Inferior parietal cortex (tissue), 1 donor: ENCODE measurements at regions not wholly inside any gene's neighbourhood (a gene's known extent, or its start where the extent isn't known, plus 50 kb on each side); places are given as distances from the start of the nearest gene placed in this dataset.
"Not testable (repeated sequence)": the region's sequence is repeated elsewhere in the genome, so short reads cannot be mapped to it uniquely, and the experiment has no call there.

ENCODE experiments used
- DNase-seq: peaks from one replicate; pipeline ENCODE4 v3.0.0-alpha.2; 2016; ENCODE audit errors: extremely low spot score

DNA sequence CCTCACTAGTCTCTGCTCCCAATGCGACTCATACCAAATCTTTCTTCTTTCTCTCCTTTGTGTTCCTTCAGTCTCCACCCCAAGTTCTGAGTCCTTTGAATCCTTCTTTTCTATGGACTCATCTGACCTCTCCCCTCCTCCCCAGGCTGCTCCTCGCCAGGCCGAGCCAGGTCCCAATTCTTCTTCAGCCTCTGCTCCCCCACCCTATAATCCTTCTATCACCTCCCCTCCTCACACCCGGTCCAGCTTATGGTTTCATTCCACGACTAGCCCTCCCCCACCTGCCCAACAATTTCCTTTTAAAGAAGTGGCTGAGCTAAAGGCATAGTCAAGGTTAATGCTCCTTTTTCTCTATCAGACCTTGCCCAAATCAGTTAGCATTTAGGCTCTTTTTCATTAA, 518.5 kb downstream of the MATN1 start:
- DNase-seq, result not testable (repeated sequence)

DNA sequence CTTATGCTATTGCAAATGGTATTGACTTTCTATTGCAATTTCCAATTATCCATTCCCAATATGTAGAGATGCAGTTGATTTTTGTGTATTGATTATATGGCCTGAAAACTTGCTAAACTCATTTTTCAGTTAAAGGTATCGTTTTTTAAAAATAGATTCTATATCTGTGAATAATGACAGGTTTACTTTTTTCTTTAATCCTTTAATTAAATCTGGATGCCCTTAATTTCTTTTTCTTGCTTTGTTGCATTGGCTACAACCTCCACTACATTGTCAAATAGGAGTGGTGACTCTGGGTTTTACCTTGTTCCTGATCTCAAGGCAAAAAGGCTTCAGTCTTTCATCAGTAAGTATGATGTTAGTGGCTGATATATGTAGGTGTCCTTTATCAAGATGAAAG, 522.4 kb downstream of the MATN1 start:
- no peak for DNase-seq

DNA sequence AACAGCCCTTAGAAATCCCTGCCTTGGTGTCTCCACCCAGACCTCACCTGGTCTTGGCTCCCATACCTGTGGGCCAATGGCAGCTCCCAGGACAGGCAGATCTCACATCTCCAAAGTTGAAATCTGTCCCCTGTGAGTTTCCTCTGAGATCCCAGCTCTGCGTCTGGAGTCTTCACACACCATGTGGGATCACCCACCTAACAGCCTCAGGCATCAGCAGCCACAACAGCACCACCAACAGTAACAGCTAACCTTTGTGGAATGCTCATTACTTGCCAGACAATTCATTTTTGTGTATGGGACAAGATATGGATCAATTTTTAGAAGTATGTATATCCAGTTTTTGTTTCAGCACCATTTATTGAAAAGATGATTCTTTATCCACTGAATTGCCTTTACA, 523.2 kb downstream of the MATN1 start:
- DNase-seq, result no peak

DNA sequence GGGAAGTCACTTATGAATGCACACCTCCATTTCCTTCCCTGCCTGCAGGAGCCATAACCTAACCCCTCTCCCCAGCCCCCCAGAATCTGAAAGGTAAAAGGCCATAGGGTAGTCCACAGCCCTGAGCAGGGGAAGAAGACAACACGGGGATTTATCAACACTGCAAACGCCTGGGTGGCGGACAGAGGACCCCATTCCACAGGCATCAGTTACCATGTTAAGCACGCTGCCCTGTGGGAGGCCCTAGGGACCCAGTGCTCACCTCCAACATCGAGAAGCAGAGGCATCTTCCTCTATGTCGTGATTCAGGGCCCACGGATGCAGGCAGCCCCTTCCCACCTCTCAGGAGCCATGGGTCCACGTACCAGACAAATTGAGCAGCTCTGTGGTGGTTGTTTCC, 523.8 kb downstream of the MATN1 start:
- no peak for DNase-seq

DNA sequence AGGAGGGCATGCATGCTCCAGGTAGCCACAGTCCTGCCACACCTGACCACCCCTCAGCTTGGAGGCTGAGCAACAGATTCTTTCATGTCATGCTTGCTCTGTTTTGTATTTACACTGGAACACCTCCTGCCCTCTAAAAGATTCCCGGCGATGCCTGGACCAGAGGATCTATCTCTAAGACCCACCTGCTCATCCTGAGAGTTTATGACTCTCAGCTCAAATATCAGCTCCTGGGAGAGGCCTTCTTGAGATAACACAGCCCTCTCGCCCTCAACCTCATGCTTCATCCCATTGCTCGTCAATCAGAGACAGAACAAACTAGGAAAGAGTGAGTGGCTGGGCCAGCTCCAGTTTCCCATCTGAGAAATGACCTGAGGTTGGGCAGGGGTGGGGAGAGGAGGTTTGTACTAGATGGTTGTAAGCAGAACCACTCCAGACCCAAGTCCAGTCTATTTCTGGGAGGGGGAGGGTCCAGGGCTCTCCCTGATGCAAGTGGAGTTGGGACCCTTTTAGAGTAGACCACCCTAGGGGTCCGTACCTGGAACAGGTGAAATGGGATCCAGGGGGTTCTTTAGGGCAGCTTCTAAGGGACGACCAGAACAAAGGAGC, 524.5 kb downstream of the MATN1 start:
- no peak for DNase-seq

DNA sequence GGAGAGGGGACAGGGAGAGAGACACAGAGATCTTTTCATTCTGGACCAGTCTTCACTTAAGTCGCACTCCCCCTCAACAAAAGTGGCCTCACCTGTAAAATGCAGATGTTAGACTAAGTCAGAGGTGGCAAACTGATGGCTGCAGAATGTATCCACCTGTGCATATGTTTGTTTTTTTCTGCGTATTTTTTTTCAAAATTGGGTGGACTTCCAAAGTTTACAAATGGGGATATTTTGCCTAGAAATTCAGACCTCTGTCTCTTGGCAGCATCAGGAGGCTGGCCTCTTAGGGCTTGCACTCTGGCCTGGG, 525.0 kb downstream of the MATN1 start:
- DNase-seq, result no peak

DNA sequence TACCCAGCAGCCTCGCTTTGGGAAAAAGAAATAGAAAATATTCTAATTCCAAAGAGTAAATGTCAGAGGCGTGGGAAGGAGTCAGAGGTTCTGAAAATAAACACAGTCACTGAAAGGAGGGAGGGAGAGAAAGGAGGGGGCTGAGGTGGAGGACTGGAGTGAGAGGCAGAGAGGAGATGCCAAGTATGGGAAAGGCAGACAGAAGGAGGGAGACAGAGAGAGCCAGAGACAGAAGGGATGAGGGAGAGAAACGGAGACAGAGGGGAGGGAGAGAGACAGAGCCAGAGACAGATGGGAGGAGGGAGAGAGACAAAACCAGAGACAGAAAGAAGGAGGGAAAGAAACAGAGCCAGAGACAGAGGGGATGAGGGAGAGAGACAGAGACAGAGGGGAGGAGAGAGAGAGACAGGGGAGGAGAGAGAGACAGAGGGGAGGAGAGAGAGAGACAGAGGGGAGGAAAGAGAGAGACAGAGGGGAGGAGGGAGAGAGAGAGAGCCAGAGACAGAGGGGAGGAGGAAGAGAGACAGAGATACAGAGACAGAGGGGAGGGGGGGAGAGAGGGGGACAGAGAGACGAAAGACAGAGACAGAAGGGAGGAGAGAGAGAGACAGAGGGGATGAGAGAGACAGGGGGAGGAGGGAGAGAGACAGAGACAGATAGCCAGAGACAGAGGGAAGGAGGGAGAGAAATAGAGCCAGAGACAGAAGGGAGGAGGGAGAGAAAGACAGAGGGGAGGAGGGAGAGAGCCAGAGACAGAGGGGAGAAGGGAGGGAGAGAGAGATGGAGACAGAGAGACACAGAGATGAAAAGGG, 525.5 kb downstream of the MATN1 start:
- no peak for DNase-seq

DNA sequence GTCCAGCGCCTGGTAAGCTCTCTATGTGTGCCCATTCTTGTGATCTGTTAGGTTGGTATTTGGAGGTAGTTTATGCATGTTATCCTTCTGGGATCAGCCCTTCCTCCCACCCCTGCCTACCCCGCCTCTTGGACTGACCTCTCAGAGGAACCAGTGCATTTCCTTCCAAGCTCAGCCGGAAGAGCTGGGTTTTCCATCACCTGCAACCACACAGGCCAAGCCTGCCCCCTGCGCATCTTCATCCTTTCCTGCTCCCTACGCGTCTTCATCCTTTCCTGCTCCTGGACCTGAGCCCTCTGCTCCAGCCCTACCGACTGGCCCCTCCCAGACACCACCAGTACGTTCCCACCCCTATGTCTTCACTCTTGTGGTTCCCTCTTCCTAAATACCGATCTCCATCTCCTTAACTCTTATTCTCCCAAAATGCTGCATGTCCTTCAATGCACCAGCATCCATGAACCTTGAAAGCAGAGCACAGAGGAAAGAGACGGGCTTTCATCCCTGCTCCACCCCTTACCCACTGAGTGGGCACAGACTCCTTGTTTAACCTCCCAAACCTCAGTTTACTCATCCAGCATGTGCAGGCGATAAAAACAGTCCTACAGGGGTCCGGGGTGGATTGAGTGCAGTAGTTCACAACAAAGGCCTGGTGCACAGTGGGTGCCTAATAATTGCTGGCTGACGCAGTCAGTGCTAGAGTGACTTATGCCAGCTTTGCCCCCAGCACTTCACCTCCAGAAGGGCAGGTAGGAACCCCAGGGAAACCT, 526.3 kb downstream of the MATN1 start:
- DNase-seq, result no peak

DNA sequence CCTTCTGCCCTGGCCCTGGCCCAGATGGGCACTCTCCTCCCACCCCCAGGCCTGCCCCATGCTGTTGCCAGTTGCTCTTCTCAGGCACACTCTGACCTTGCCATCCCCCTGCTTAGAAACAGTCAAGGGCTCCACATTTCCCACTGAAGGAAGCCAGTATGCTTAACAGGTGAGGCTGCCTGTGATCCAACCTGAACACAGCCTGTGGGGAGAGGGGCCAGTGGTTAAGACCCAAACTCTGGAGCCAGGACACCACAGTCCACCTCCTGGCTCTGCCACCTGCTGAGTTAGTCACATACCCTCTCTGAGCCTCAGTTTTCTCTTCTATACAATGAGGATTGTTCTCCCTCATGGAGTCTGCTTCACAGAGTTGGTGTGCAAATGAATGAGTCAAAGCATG, 526.9 kb downstream of the MATN1 start:
- no peak for DNase-seq

DNA sequence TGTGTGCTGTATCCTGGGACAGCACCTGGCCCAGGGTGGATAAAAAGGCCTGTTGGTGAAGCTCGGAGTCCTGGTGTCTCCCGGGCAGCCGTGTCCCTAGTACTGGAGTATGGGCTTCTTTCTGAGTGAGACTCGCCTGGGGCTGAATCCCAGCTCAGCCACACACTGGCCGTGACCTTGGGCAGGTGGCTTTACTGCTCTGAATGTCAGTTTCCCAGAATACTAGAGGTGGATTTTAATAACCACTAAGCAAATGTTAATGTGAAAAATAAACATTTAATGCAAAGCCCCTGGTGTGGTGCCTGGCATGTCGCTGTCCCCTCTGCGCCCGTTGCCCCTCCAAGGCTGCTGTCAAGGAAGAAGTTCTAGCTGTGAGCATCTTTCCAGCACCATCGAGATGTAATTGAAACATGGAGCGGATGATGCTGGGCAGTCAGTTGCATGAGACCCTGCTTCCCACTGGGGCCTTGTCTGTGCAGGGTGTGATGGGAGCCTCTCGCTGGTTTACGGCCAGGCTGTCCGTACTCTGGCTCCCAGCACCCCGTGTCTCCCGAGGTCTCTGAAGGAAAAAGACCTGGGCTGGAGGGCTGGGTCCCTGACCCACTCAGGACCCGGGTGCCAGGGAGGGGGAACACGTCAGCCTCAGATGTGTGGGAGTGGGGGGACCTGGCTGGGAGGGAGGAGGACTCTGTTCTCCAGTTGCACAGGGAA, 527.8 kb downstream of the MATN1 start:
- DNase-seq, result no peak

DNA sequence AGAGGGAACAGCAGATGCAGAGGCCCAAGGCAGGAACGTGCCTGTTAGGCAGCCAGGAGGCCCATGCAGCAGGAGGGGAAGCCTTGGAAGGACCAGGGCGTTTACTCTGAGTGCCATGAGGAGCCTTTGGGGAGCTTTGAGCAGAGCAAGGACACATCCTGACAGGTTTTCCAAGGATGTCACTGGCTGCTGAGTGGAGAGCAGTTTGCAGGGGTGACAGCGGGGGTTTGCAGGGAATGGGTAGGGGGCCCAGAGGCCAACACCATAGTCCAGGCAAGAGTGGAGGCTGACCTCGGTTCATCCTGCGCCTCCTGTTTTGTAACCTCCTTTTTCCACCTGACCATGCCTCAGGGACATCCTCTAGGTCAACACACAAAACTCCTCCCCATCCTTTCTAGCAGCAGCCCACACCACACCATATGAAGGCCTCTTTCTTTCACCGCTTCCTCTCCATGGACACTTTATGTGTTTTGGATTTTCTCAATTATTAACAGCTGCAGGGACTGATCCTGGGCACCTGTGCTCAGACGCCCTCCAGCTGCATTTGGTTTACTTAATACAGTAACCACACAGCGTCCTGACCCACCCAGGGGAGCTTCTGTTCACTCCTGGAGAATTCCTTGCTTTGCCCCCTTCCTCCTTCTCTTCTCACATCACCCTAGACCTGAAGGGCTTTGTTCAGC, 528.5 kb downstream of the MATN1 start:
- DNase-seq, result no peak

DNA sequence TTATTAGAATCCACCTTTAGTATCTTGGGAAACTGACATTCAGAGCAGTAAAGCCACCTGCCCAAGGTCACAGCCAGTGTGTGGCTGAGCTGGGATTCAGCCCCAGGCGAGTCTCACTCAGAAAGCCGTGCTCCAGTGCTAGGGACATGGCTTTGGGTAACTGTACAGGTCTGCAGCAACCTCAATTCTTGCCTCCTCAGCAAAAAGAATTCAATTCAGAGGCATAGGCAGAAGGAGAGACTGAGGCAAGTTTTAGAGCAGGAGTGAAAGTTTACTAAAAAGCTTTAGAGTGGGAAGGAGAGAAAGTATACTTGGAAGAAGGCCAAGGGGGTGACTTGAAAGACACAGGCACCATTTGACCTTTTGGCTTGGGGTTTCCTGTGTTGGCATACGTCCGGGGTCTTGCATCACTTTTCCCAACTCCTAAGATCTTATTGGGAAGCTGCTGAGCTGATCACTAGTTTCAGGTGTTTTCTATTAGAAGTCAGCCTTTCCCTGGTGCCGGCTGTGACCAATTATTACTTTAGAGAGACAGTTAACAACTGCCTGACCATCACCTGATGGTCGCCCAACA, 529.3 kb downstream of the MATN1 start:
- no peak for DNase-seq

DNA sequence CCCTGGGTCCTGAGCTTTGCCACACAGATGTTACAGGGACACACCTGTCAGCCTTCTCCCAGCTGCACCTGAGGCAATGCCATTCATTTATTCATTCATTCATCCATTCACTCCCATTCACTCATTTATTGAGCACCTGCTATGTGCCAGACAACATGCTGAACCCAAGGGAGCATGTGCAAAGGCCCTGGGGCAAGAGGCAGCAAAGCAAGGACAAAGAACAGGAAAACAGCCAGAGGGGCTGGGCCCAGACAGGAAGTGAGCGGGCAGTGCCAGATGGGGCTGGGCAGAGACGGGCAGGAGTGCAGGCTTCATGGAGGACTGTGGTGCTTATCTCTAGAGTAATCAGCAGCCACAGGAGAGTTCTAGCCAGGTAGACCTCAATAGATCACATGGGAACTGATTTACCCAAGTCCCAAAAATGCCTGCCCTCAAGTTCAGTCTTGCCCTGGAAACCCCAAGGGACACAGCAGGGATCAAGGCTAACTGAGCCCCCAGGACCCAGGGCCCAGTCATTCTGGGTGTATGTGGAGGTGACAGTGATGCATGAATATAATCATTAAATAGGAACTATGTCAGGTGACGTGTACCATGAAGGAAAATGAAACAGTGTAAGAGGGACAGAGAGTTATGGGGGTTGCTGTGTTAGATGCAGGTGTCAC, 530.3 kb downstream of the MATN1 start:
- no peak for DNase-seq

DNA sequence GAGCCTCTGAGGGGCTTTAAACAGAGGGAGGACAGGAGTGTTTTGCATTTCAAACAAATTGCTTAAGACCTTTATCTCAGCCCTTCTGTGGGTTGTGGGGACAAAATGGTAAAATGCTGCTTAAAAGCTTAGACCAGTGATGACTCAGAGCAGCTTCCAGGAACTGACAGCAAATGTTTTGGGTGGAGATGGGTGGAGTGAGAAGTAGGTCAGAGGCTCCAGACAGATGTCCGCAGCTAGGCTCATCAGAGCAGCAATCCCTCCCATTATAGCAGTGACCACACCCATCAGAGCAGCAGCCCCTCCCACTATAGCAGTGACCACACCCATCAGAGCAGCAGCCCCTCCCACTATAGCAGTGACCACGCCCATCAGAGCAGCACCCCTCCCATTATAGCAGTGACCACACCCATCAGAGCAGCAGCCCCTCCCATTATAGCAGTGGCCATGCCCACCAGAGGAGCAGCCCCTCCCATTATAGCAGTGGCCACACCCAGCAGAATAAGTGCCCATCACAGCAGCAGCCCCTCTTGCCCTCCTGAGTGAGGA, 532.2 kb downstream of the MATN1 start:
- peak; percentile 62 for DNase-seq

DNA sequence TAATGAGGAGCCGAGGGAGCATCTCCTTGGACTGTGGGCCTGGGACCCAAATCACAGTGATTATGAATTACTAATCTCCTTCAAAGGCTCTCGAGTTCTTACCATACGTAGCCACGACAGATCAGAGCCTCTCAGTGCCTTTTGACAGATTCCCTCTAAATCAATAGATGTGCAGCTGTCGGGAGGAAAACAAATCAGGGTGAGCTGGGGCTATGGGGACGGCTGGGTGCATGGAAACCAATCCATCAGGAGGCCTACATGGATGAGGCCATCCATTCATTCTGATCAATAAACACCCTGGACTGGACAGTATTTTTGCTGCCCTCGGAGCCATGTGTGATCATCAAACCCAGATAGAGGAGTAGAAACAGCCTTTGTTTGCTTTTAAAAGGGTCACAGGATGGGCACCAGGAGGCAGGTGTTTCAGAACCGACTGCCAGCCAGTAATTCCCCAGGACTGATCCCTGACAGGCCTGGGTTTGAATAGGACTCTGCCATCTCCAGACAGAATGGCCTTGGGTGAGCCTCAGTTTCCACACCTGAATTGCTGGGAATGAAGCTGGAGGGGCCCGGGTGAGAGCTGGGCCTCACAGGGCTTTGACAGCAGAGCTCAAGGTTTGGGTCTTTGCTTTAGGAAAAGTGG, 532.8 kb downstream of the MATN1 start:
- no peak for DNase-seq

DNA sequence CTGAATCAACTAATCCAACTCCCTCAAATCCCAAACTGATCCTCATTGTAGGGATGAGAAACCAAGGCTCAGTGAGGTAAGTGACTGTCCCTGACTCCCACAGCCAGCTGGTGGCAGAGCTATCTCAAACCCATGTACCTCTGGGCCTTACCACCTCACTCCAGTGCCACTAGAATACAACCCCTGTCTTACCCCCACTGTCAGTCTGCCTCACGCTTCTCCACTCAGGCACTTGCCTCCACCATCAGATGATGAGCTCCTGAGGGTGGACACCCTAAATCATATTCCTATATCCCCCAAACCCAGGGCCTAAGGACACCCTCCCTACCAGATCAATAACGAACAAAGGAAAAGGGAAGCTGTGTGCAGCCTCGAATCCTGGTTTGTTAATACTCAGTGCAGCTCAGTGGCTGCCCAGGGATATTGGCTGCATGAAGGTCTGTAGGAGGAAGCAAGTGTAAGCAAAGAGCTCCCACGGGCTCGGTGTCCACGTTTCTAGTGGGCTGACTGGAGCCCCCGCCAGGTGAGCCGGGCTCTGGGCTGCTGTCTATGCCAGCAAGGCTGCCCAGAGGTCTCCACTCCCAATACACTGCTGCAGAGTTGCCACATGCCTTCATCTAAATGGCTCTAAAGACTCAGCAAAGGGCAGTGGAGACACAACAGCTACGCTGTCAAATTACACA, 533.4 kb downstream of the MATN1 start:
- no peak for DNase-seq

DNA sequence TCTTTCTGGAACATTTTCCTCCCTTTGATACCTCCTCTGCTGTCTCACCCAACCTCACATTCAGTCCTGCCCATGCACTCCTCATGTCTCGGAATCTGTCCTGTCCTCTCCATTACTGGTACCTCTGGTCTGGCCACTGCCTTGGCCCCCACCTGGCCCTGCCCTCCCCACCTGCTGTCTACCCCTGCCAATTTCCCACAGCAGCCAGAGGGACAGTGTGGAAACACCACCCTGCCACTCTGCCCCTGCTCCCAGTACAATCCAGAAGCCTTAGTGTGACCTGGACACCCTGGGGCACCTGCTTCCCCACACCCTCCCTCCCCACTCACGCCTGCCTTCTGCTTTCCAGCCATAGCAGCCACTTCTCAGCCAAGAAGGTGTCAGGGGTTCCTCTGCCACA, 534.4 kb downstream of the MATN1 start:
- DNase-seq, result no peak

DNA sequence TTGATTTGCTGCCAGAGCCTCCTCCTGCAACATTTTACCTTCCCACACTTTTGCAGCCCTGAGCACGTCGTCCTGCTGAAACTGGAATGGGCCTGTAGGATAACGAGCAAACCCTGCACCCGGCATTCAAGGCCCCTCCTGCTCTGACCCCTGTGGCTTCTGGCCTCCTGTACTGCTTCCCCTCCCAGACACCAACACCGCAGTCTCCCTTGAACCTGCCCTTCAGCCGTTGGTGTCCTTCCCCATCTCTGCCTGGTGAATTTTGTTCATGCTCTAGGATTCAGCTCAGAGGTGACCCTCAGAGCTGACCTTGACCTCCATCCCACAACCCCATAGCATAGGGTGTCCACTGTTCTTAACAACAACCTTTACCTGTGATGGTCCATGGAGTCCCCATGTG, 535.1 kb downstream of the MATN1 start:
- no peak for DNase-seq

DNA sequence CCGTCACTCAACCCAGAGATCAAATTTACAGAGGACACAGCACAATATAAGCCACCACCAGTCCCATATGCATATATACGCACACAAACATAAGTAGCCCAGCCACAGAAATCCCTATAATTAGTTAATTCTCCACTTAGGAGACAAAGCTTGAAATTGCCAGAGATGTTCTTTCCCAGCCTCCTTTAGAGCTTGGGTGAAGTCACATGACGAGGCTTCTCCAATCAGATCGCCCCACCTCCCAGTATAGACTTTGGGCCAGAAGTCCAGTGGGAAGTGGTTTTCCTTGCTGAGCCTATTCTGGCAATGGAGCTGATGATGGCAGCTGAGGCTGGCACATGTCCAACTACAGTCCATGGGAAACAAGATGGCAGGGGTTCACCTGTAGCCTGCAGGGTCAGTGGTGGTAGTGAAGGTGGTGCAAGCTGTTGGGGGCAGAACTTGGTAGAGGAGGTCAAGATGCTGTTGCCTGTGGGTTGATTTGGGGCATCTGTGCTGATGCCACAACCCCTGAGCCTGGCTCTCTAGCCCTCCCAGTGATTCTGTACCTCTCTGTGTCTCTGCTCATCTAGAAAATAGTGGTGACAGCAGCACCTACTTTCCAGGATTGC, 535.9 kb downstream of the MATN1 start:
- DNase-seq, result no peak
